A673 (cell line): ENCODE measurements at regions not wholly inside any gene's neighbourhood (a gene's known extent, or its start where the extent isn't known, plus 50 kb on each side); places are given as distances from the start of the nearest gene placed in this dataset.

ENCODE experiments used
- BruUV-seq: library from RNA; stranded (reverse); fragments of 400-500 nt; replicated peaks from 2 replicates; lab custom pipeline; 2021; lab: Mats Ljungman, UMichigan
- CTCF ChIA-PET: fragments of 300-600 bp; sonication (Branson Sonifier 250); formaldehyde crosslinking; loops from one replicate; lab custom pipeline; 2022; ENCODE audit warnings: antibody characterized with exemption; lab: Charles Lee
- POLR2A ChIA-PET: fragments of 300-600 bp; sonication (Branson Sonifier 250); formaldehyde crosslinking; loops from one replicate; lab custom pipeline; 2022; ENCODE audit warnings: antibody characterized with exemption; ENCODE audit not compliant: low non-redundant PET; lab: Charles Lee
- DNase-seq: peaks from one replicate; pipeline ENCODE4 v3.0.0-alpha.2; 2015; ENCODE audit warnings: low spot score
- H3K27ac ChIP-seq: fragments of 200-600 bp; sonication (generic); 2 replicates; pipeline ENCODE4 v1.5.1; 2016; ENCODE audit warnings: mixed run types, low read depth, mild to moderate bottlenecking, mixed read lengths, antibody characterized with exemption, low read length; ENCODE audit not compliant: poor library complexity, severe bottlenecking
- H3K27me3 ChIP-seq: fragments of 200-600 bp; sonication (generic); replicated peaks from 2 replicates; pipeline ENCODE4 v1.6.1; 2017; ENCODE audit warnings: mixed run types, low read depth, mild to moderate bottlenecking, mixed read lengths, antibody characterized with exemption, low read length; ENCODE audit not compliant: insufficient read depth, poor library complexity
- H3K36me3 ChIP-seq: fragments of 200-600 bp; sonication (generic); 2 replicates; pipeline ENCODE4 v1.6.1; 2016; ENCODE audit warnings: mixed run types, mild to moderate bottlenecking, mixed read lengths, antibody characterized with exemption, low read length; ENCODE audit not compliant: insufficient read depth, poor library complexity, severe bottlenecking
- H3K4me1 ChIP-seq: fragments of 200-600 bp; sonication (generic); 2 replicates; pipeline ENCODE4 v1.6.1; 2017; ENCODE audit warnings: mixed run types, mild to moderate bottlenecking, mixed read lengths, antibody characterized with exemption, low read length; ENCODE audit not compliant: insufficient read depth, poor library complexity, severe bottlenecking
- H3K4me3 ChIP-seq: fragments of 200-600 bp; sonication (generic); 2 replicates; pipeline ENCODE4 v1.5.1; 2016; ENCODE audit warnings: low read depth, mixed run types, mild to moderate bottlenecking, mixed read lengths, low read length; ENCODE audit not compliant: poor library complexity, severe bottlenecking
- H3K9me3 ChIP-seq: fragments of 200-600 bp; sonication (generic); 2 replicates; pipeline ENCODE4 v1.6.1; 2016; ENCODE audit warnings: mixed run types, low read depth, mild to moderate bottlenecking, mixed read lengths, antibody characterized with exemption, low read length; ENCODE audit not compliant: poor library complexity, severe bottlenecking
- EZH2 ChIP-seq: fragments of 200-600 bp; sonication (generic); IDR thresholded peaks from 2 replicates; pipeline ENCODE4 v1.6.1; 2017; ENCODE audit warnings: borderline replicate concordance, low read depth, mild to moderate bottlenecking, mixed read lengths, antibody characterized with exemption, low read length; ENCODE audit not compliant: poor library complexity, severe bottlenecking
- intact Hi-C: fragments of 100-400 bp; cut with micrococcal nuclease; formaldehyde crosslinking; loops from one replicate; pipeline ENCODE4 v1.10.0; 2022; ENCODE audit not compliant: unreplicated experiment
- TF ChIP-seq, protein P1 (sequence below): fragments of 300-800, 200-600 bp; sonication (generic); conservative IDR thresholded peaks from 2 replicates; pipeline ENCODE4 v1.5.1; 2017; ENCODE audit warnings: low read depth, mild to moderate bottlenecking, antibody characterized with exemption, low read length, moderate library complexity, mixed read lengths

DNA sequence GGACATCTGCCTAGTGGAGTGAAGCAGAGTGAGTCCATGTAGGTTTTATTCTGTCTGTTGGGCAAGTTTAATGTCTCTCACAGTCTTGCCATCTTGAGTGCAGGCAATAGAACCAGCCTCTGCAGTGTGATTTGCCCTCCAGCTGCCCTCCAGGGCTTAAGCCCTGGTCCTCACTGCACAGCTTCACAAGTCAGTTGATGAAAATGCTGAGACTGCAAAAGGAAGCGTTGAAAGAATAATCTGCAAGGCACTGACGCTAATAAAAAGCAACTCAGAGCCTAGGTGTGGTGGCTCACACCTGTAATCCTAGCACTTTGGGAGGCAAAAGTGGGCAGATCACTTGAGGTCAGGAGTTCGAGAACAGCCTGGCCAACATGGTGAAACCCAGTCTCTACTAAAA lies 54.1 kb upstream of the PHOX2B start:
- Histone ChIP-seq H3K27ac (no peak overlapping the region), H3K4me1 (no peaks in the 10 kb centered on the region), H3K9me3 (no peaks in the 10 kb centered on the region), H3K4me3 (no peak overlapping the region), H3K27me3 (peaks cover 10% of the 10 kb centered on the region), H3K36me3 (no peaks in the 10 kb centered on the region)
- no TSS peak for BruUV-seq
- TF ChIP-seq, protein P1, sequence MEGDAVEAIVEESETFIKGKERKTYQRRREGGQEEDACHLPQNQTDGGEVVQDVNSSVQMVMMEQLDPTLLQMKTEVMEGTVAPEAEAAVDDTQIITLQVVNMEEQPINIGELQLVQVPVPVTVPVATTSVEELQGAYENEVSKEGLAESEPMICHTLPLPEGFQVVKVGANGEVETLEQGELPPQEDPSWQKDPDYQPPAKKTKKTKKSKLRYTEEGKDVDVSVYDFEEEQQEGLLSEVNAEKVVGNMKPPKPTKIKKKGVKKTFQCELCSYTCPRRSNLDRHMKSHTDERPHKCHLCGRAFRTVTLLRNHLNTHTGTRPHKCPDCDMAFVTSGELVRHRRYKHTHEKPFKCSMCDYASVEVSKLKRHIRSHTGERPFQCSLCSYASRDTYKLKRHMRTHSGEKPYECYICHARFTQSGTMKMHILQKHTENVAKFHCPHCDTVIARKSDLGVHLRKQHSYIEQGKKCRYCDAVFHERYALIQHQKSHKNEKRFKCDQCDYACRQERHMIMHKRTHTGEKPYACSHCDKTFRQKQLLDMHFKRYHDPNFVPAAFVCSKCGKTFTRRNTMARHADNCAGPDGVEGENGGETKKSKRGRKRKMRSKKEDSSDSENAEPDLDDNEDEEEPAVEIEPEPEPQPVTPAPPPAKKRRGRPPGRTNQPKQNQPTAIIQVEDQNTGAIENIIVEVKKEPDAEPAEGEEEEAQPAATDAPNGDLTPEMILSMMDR = no peak
- TF ChIP-seq EZH2 = no peak
- ChIA-PET POLR2A (no interaction called here), CTCF (no interaction called here)
- DNase-seq = no peak
- intact Hi-C loops = no loop called here

GRCh38 chr4:41799126-41799525 lies 50.6 kb upstream of the PHOX2B start:
- ChIA-PET CTCF (no interaction called here), POLR2A (no interaction called here)
- TF ChIP-seq EZH2 = no peak
- TF ChIP-seq, protein P1 = no peak
- Histone ChIP-seq H3K27me3 (peaks cover 5% of the 10 kb centered on the region), H3K9me3 (no peaks in the 10 kb centered on the region), H3K4me3 (no peak overlapping the region), H3K4me1 (peaks cover 3% of the 10 kb centered on the region), H3K36me3 (no peaks in the 10 kb centered on the region), H3K27ac (no peak overlapping the region)
- DNase-seq = peak; percentile 12
- BruUV-seq = no TSS peak
- intact Hi-C loops = no loop called here
